ENCODE measurements at regions not wholly inside any gene's neighbourhood (a gene's known extent, or its start where the extent isn't known, plus 50 kb on each side); places are given as distances from the start of the nearest gene placed in this dataset.

- no peak for DNase-seq
These were observed 93.1 kb upstream of the CXCL12 start for GRCh38 chr10:44478040-44478439.

- no peak for DNase-seq
These were observed 94.2 kb upstream of the CXCL12 start for GRCh38 chr10:44478876-44479705.

GRCh38 chr10:44492678-44493077, 107.8 kb upstream of the CXCL12 start:
- no peak for DNase-seq

GRCh38 chr10:44498222-44498621, 113.3 kb upstream of the CXCL12 start:
- DNase-seq, result no peak

GRCh38 chr10:44500451-44500850, 115.6 kb upstream of the CXCL12 start:
- DNase-seq, result no peak

- no peak for DNase-seq
These were observed 121.5 kb upstream of the CXCL12 start for GRCh38 chr10:44506386-44506785.

GRCh38 chr10:44510379-44511115, 125.7 kb upstream of the CXCL12 start:
- no peak for DNase-seq

- no peak for DNase-seq
These were observed 126.3 kb upstream of the CXCL12 start for GRCh38 chr10:44511166-44511565.

- no peak for DNase-seq
These were observed 126.7 kb upstream of the CXCL12 start for GRCh38 chr10:44511601-44512000.

- no peak for DNase-seq
These were observed 127.6 kb upstream of the CXCL12 start for GRCh38 chr10:44512431-44513022.

- DNase-seq, result no peak
These were observed 128.7 kb upstream of the CXCL12 start for GRCh38 chr10:44513591-44513990.

GRCh38 chr10:44516891-44517290, 132.0 kb upstream of the CXCL12 start:
- DNase-seq, result no peak

- DNase-seq, result no peak
These were observed 132.7 kb upstream of the CXCL12 start for GRCh38 chr10:44517635-44518034.

- no peak for DNase-seq
These were observed 134.5 kb upstream of the CXCL12 start for GRCh38 chr10:44519361-44519760.

- no peak for DNase-seq
These were observed 135.8 kb upstream of the CXCL12 start for GRCh38 chr10:44520651-44521050.

GRCh38 chr10:44539178-44539577, 154.3 kb upstream of the CXCL12 start:
- no peak for DNase-seq

- no peak for DNase-seq
These were observed 167.8 kb upstream of the CXCL12 start for GRCh38 chr10:44552726-44553125.

- no peak for DNase-seq
These were observed 172.8 kb upstream of the CXCL12 start for GRCh38 chr10:44557596-44558191.

- no peak for DNase-seq
These were observed 173.6 kb upstream of the CXCL12 start for GRCh38 chr10:44558521-44558920.

GRCh38 chr10:44564361-44564760, 179.5 kb upstream of the CXCL12 start:
- no peak for DNase-seq

GRCh38 chr10:44564790-44565189, 179.9 kb upstream of the CXCL12 start:
- DNase-seq, result no peak

- DNase-seq, result no peak
These were observed 181.9 kb upstream of the CXCL12 start for GRCh38 chr10:44566786-44567185.

GRCh38 chr10:44567471-44567870, 182.6 kb upstream of the CXCL12 start:
- no peak for DNase-seq
